ENCODE measurements at regions not wholly inside any gene's neighbourhood (a gene's known extent, or its start where the extent isn't known, plus 50 kb on each side); places are given as distances from the start of the nearest gene placed in this dataset.
A peak's percentile ranks its signal among the peaks of the same experiment; 100 is the strongest.

- DNase-seq, result peak; percentile 74 to 91
These were observed 78.4 kb upstream of the ACO1 start for GRCh38 chr9:32306006-32306405.

GRCh38 chr9:32319312-32319929, 65.0 kb upstream of the ACO1 start:
- DNase-seq, result no peak

- DNase-seq, result no peak
These were observed 61.8 kb upstream of the ACO1 start for GRCh38 chr9:32322622-32323021.

- no peak for DNase-seq
These were observed 58.3 kb upstream of the ACO1 start for GRCh38 chr9:32326146-32326545.

GRCh38 chr9:32331240-32331639, 53.2 kb upstream of the ACO1 start:
- DNase-seq, result no peak

- DNase-seq, result no peak
These were observed 50.3 kb upstream of the ACO1 start for GRCh38 chr9:32334112-32334511.
